ENCODE measurements at regions not wholly inside any gene's neighbourhood (a gene's known extent, or its start where the extent isn't known, plus 50 kb on each side); places are given as distances from the start of the nearest gene placed in this dataset.
A peak's percentile ranks its signal among the peaks of the same experiment; 100 is the strongest.
"Not testable (repeated sequence)": the region's sequence is repeated elsewhere in the genome, so short reads cannot be mapped to it uniquely, and the experiment has no call there.

GRCh38 chr1:203559523-203559922 lies 65.6 kb downstream of the OPTC start:
- H3K27me3 ChIP-seq, result no peaks in the 10 kb centered on the region
- peak overlapping the region in 1 of 4 donors; percentile 75 for H3K27ac ChIP-seq
- DNase-seq, result no peak
- H3K36me3 ChIP-seq, result no peaks in the 10 kb centered on the region
- peaks cover 0 to 23% (median 0%) of the 10 kb centered on the region in 4 donors for H3K4me1 ChIP-seq
- no peak overlapping the region for H3K4me3 ChIP-seq
- no peaks in the 10 kb centered on the region for H3K9me3 ChIP-seq
- TF ChIP-seq POLR2A (IDR thresholded peaks at IDR 0.05) (no peak), CTCF (IDR thresholded peaks at IDR 0.05) (no peak)

- DNase-seq, H3K27ac ChIP-seq, H3K27me3 ChIP-seq, H3K9me3 ChIP-seq, H3K4me3 ChIP-seq, H3K36me3 ChIP-seq: not testable (repeated sequence)
- H3K4me1 ChIP-seq, result peaks cover 0 to 13% (median 0%) of the 10 kb centered on the region in 4 donors
These were observed 64.9 kb upstream of the ATP2B4 start for GRCh38 chr1:203561761-203562160.

- no peak for DNase-seq
- no peak for TF ChIP-seq POLR2A (IDR thresholded peaks at IDR 0.05)
- no peak for TF ChIP-seq CTCF (IDR thresholded peaks at IDR 0.05)
- H3K4me1 ChIP-seq, result no peaks in the 10 kb centered on the region
- no peaks in the 10 kb centered on the region for H3K9me3 ChIP-seq
- H3K4me3 ChIP-seq, result no peak overlapping the region
- no peaks in the 10 kb centered on the region for H3K36me3 ChIP-seq
- H3K27me3 ChIP-seq, result no peaks in the 10 kb centered on the region
- H3K27ac ChIP-seq, result no peak overlapping the region
These were observed 63.3 kb upstream of the ATP2B4 start for GRCh38 chr1:203563291-203563690.

- no peaks in the 10 kb centered on the region for H3K4me1 ChIP-seq
- no peaks in the 10 kb centered on the region for H3K27me3 ChIP-seq
- peak in 1 of 3 donors; percentile 0 for DNase-seq
- H3K36me3 ChIP-seq, result no peaks in the 10 kb centered on the region
- no peak overlapping the region for H3K27ac ChIP-seq
- no peak overlapping the region for H3K4me3 ChIP-seq
- TF ChIP-seq POLR2A (IDR thresholded peaks at IDR 0.05) (no peak), CTCF (IDR thresholded peaks at IDR 0.05) (no peak)
- H3K9me3 ChIP-seq, result no peaks in the 10 kb centered on the region
These were observed 62.6 kb upstream of the ATP2B4 start for GRCh38 chr1:203564024-203564423.

- no peaks in the 10 kb centered on the region for H3K27me3 ChIP-seq
- no peak overlapping the region for H3K27ac ChIP-seq
- DNase-seq, result no peak
- H3K4me1 ChIP-seq, result no peaks in the 10 kb centered on the region
- TF ChIP-seq CTCF (IDR thresholded peaks at IDR 0.05) (no peak), POLR2A (IDR thresholded peaks at IDR 0.05) (no peak)
- H3K36me3 ChIP-seq, result no peaks in the 10 kb centered on the region
- H3K4me3 ChIP-seq, result no peak overlapping the region
- H3K9me3 ChIP-seq, result no peaks in the 10 kb centered on the region
These were observed 61.6 kb upstream of the ATP2B4 start for GRCh38 chr1:203565049-203565448.

- TF ChIP-seq POLR2A (IDR thresholded peaks at IDR 0.05) (no peak), CTCF (IDR thresholded peaks at IDR 0.05) (no peak)
- Histone ChIP-seq H3K9me3 (no peaks in the 10 kb centered on the region), H3K36me3 (no peaks in the 10 kb centered on the region), H3K4me3 (no peak overlapping the region), H3K27me3 (no peaks in the 10 kb centered on the region), H3K4me1 (no peaks in the 10 kb centered on the region), H3K27ac (no peak overlapping the region)
- DNase-seq, result no peak
These were observed 60.7 kb upstream of the ATP2B4 start for GRCh38 chr1:203565981-203566380.

GRCh38 chr1:203566966-203567365 lies 59.7 kb upstream of the ATP2B4 start:
- H3K27ac ChIP-seq, result not testable (repeated sequence)

More at GRCh38 chr1:203566966-203567365, 59.7 kb upstream of the ATP2B4 start:
- DNase-seq, H3K9me3 ChIP-seq, H3K4me3 ChIP-seq, H3K27me3 ChIP-seq, H3K36me3 ChIP-seq, H3K4me1 ChIP-seq: not testable (repeated sequence)

Data from Peyer's patch (tissue), 4 donors.